Panc1 (cell line): ENCODE measurements at regions not wholly inside any gene's neighbourhood (a gene's known extent, or its start where the extent isn't known, plus 50 kb on each side); places are given as distances from the start of the nearest gene placed in this dataset.

Experiments
- ATAC-seq: fragments of 200-7000 bp; cut with Tn5 transposase; 2 replicates; pipeline ENCODE4 v1.9.1; 2020; ENCODE audit warnings: mild to moderate bottlenecking, moderate library complexity
- BruUV-seq: library from RNA; stranded (reverse); fragments of 400-500 nt; replicated peaks from 2 replicates; lab custom pipeline; 2021; lab: Mats Ljungman, UMichigan
- CTCF ChIA-PET: fragments of 300-600 bp; sonication (Branson Sonifier 250); formaldehyde crosslinking; loops from one replicate; lab custom pipeline; 2022; ENCODE audit warnings: antibody characterized with exemption; lab: Charles Lee
- POLR2A ChIA-PET: fragments of 300-600 bp; sonication (Branson Sonifier 250); formaldehyde crosslinking; loops from one replicate; lab custom pipeline; 2022; ENCODE audit warnings: antibody characterized with exemption; lab: Charles Lee
- DNase-seq: peaks from one replicate; pipeline ENCODE4 v3.0.0-alpha.2; 2010; ENCODE audit warnings: low read depth, low spot score
- H3K27ac ChIP-seq: 2 replicates; pipeline ENCODE4 v1.5.1; 2011; ENCODE audit warnings: mild to moderate bottlenecking, low read length, inconsistent platforms
- H3K27me3 ChIP-seq: fragments of 200-500 bp; sonication (Bioruptor generic); 2 replicates; pipeline ENCODE4 v1.6.0; 2014; ENCODE audit warnings: low read length, inconsistent platforms; ENCODE audit not compliant: control insufficient read depth, insufficient read depth
- H3K36me3 ChIP-seq: fragments of 200-500 bp; sonication (Bioruptor generic); 2 replicates; pipeline ENCODE4 v1.5.1; 2014; ENCODE audit warnings: inconsistent platforms, mild to moderate bottlenecking, low read length, moderate library complexity; ENCODE audit not compliant: control insufficient read depth, insufficient read depth
- H3K4me1 ChIP-seq: 2 replicates; pipeline ENCODE4 v1.5.1; 2011; ENCODE audit warnings: inconsistent platforms, mild to moderate bottlenecking, low read length, moderate library complexity; ENCODE audit not compliant: control insufficient read depth, insufficient read depth
- H3K4me3 ChIP-seq, 2 experiments: 2 replicates each; pipeline ENCODE4 v1.5.1; 2011 to 2012; ENCODE audit warnings: low read depth in 2 of 2, low read length in 2 of 2, mild to moderate bottlenecking in 2 of 2, inconsistent platforms in 1 of 2, moderate library complexity in 1 of 2
- H3K9me3 ChIP-seq: fragments of 200-500 bp; sonication (Bioruptor generic); 2 replicates; pipeline ENCODE4 v1.5.1; 2014; ENCODE audit warnings: low read depth, mild to moderate bottlenecking, inconsistent platforms, low read length, moderate library complexity; ENCODE audit not compliant: control insufficient read depth, insufficient read depth
- POLR2AphosphoS5 ChIP-seq: IDR thresholded peaks from 2 replicates; pipeline ENCODE4 v1.6.1; 2012; ENCODE audit warnings: mild to moderate bottlenecking, low read depth, low read length, moderate library complexity
- SIN3A ChIP-seq: IDR thresholded peaks from 2 replicates; pipeline ENCODE4 v1.6.1; 2012; ENCODE audit warnings: low read depth, mild to moderate bottlenecking, low read length, moderate library complexity, borderline replicate concordance; ENCODE audit not compliant: insufficient read depth
- TCF7L2 ChIP-seq: IDR thresholded peaks from 2 replicates; pipeline ENCODE4 v1.6.1; 2011; ENCODE audit warnings: mild to moderate bottlenecking, low read depth, low read length, inconsistent platforms
- in situ Hi-C: cut with HindIII; loops from 2 replicates; pipeline ENCODE4 v1.10.0; 2016; ENCODE audit warnings: low sequenced_read_pairs, low pct_unique_long_range_greater_than_20kb
- intact Hi-C: fragments of 100-400 bp; cut with micrococcal nuclease; formaldehyde crosslinking; loops from one replicate; pipeline ENCODE4 v1.10.0; 2022; ENCODE audit not compliant: unreplicated experiment
- TF ChIP-seq, protein P1 (sequence below), 2 experiments: IDR thresholded peaks; 2 replicates each; pipeline ENCODE4 v1.6.1; 2011 to 2012; ENCODE audit warnings: low read depth in 2 of 2, control low read depth in 1 of 2, low read length in 1 of 2, mild to moderate bottlenecking in 1 of 2, moderate library complexity in 1 of 2; ENCODE audit not compliant: insufficient read depth in 1 of 2
- TF ChIP-seq, protein P2 (sequence below): fragments of 450-650 bp; IDR thresholded peaks from 2 replicates; pipeline ENCODE4 v1.5.1; 2017; ENCODE audit warnings: mild to moderate bottlenecking

DNA sequence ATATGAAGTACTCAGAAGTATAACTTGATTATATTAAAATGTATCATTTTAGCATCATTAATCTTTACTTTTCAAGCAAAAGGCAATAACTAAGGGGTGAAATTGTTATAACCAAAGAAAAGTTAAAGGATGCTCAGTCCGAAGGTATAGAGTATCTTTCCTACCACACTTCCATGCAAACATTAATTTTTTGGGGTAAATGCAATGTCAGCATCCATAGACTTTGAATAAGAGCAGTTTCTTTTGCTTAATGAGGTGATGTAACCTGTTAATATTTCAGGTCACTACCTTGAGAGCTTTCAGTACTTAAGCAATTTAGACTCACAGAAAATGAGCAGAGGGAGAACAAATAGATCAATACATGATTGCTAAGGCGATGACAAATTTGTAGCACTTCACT is 1093.5 kb downstream of the PLA2G4A start:
- TF ChIP-seq, protein P1, sequence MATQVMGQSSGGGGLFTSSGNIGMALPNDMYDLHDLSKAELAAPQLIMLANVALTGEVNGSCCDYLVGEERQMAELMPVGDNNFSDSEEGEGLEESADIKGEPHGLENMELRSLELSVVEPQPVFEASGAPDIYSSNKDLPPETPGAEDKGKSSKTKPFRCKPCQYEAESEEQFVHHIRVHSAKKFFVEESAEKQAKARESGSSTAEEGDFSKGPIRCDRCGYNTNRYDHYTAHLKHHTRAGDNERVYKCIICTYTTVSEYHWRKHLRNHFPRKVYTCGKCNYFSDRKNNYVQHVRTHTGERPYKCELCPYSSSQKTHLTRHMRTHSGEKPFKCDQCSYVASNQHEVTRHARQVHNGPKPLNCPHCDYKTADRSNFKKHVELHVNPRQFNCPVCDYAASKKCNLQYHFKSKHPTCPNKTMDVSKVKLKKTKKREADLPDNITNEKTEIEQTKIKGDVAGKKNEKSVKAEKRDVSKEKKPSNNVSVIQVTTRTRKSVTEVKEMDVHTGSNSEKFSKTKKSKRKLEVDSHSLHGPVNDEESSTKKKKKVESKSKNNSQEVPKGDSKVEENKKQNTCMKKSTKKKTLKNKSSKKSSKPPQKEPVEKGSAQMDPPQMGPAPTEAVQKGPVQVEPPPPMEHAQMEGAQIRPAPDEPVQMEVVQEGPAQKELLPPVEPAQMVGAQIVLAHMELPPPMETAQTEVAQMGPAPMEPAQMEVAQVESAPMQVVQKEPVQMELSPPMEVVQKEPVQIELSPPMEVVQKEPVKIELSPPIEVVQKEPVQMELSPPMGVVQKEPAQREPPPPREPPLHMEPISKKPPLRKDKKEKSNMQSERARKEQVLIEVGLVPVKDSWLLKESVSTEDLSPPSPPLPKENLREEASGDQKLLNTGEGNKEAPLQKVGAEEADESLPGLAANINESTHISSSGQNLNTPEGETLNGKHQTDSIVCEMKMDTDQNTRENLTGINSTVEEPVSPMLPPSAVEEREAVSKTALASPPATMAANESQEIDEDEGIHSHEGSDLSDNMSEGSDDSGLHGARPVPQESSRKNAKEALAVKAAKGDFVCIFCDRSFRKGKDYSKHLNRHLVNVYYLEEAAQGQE (IDR thresholded peaks at IDR 0.05; ENCODE audit: insufficient read depth in 1 of 2, low read depth in 2 of 2, low read length in 1 of 2): no peak
- no peak for TF ChIP-seq SIN3A
- ChIA-PET POLR2A (no interaction called here), CTCF (no interaction called here)
- Histone ChIP-seq H3K4me1 (no peaks in the 10 kb centered on the region), H3K9me3 (no peaks in the 10 kb centered on the region), H3K27me3 (no peaks in the 10 kb centered on the region), H3K27ac (no peak overlapping the region), H3K4me3 (no peak overlapping the region), H3K36me3 (no peaks in the 10 kb centered on the region)
- intact Hi-C loops (no loop called here), in situ Hi-C loops (no loop called here)
- ATAC-seq: no peak
- DNase-seq: no peak
- no TSS peak for BruUV-seq

DNA sequence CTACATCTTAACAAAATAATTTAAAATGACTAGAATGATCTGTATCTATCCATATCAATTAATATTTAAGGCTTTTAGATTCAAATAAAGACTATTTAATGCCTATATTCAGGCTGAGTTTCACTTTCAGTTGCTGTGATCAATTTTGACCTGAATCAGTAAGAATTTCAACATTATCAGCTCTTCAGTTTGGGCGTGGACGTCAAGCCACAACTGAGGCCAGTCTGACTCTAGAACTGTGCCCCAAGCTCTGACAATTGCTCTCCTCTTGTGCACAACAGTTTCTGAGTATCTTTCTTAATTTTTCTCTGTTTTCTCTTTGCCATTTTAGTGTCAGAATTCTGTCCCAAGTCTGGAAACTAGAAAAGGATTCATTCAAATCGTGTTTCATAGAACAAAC is 1095.5 kb downstream of the PLA2G4A start:
- Histone ChIP-seq H3K4me3 (no peak overlapping the region), H3K9me3 (no peaks in the 10 kb centered on the region), H3K27me3 (no peaks in the 10 kb centered on the region), H3K4me1 (no peaks in the 10 kb centered on the region; the same call in 1 of the 2 replicates), H3K36me3 (no peaks in the 10 kb centered on the region), H3K27ac (no peak overlapping the region)
- POLR2A ChIA-PET: interaction anchor here (0.6 kb wide), 1 partner anchor 299 kb away, joined by 3 read pairs; no protein-coding TSS in a partner anchor
- CTCF ChIA-PET: no interaction called here
- intact Hi-C loops: no loop called here
- TF ChIP-seq, protein P2, sequence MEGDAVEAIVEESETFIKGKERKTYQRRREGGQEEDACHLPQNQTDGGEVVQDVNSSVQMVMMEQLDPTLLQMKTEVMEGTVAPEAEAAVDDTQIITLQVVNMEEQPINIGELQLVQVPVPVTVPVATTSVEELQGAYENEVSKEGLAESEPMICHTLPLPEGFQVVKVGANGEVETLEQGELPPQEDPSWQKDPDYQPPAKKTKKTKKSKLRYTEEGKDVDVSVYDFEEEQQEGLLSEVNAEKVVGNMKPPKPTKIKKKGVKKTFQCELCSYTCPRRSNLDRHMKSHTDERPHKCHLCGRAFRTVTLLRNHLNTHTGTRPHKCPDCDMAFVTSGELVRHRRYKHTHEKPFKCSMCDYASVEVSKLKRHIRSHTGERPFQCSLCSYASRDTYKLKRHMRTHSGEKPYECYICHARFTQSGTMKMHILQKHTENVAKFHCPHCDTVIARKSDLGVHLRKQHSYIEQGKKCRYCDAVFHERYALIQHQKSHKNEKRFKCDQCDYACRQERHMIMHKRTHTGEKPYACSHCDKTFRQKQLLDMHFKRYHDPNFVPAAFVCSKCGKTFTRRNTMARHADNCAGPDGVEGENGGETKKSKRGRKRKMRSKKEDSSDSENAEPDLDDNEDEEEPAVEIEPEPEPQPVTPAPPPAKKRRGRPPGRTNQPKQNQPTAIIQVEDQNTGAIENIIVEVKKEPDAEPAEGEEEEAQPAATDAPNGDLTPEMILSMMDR: no peak
- no peak for TF ChIP-seq TCF7L2
- no peak for TF ChIP-seq POLR2AphosphoS5
- TF ChIP-seq, protein P1 (IDR thresholded peaks at IDR 0.05; ENCODE audit: insufficient read depth in 1 of 2, low read depth in 2 of 2, low read length in 1 of 2): no peak
- no peak for TF ChIP-seq SIN3A
- no TSS peak for BruUV-seq
- in situ Hi-C loops: no loop called here
- DNase-seq (no peak), ATAC-seq (no peak)
